ENCODE measurements at regions not wholly inside any gene's neighbourhood (a gene's known extent, or its start where the extent isn't known, plus 50 kb on each side); places are given as distances from the start of the nearest gene placed in this dataset.
"Not testable (repeated sequence)": the region's sequence is repeated elsewhere in the genome, so short reads cannot be mapped to it uniquely, and the experiment has no call there.

- DNase-seq (ENCODE audit: low spot score): no peak
These were observed 116.9 kb upstream of the FANCL start for GRCh38 chr2:58358026-58358425.

- no peak for DNase-seq (ENCODE audit: low spot score)
These were observed 116.4 kb upstream of the FANCL start for GRCh38 chr2:58357521-58357920.

- no peak for DNase-seq (ENCODE audit: low spot score)
These were observed 113.1 kb upstream of the FANCL start for GRCh38 chr2:58354230-58354629.

GRCh38 chr2:58350484-58350883 lies 109.4 kb upstream of the FANCL start:
- DNase-seq (ENCODE audit: low spot score): no peak

- DNase-seq (ENCODE audit: low spot score): no peak
These were observed 106.7 kb upstream of the FANCL start for GRCh38 chr2:58347810-58348209.

GRCh38 chr2:58341047-58341446 lies 99.9 kb upstream of the FANCL start:
- DNase-seq (ENCODE audit: low spot score): no peak

- DNase-seq (ENCODE audit: low spot score): no peak
These were observed 98.6 kb upstream of the FANCL start for GRCh38 chr2:58339548-58340243.

GRCh38 chr2:58336416-58336815 lies 95.3 kb upstream of the FANCL start:
- DNase-seq (ENCODE audit: low spot score): no peak

GRCh38 chr2:58334414-58334813 lies 93.3 kb upstream of the FANCL start:
- no peak for DNase-seq (ENCODE audit: low spot score)

- not testable (repeated sequence) for DNase-seq (ENCODE audit: low spot score)
These were observed 84.3 kb upstream of the FANCL start for GRCh38 chr2:58325296-58325895.

- DNase-seq (ENCODE audit: low spot score): no peak
These were observed 78.4 kb upstream of the FANCL start for GRCh38 chr2:58319481-58319880.

GRCh38 chr2:58318949-58319348 lies 77.8 kb upstream of the FANCL start:
- not testable (repeated sequence) for DNase-seq (ENCODE audit: low spot score)

GRCh38 chr2:58313926-58314325 lies 72.8 kb upstream of the FANCL start:
- DNase-seq (ENCODE audit: low spot score): no peak

- DNase-seq (ENCODE audit: low spot score): no peak
These were observed 67.3 kb upstream of the FANCL start for GRCh38 chr2:58308435-58308834.

GRCh38 chr2:58304843-58305242 lies 63.7 kb upstream of the FANCL start:
- no peak for DNase-seq (ENCODE audit: low spot score)

- no peak for DNase-seq (ENCODE audit: low spot score)
These were observed 58.0 kb upstream of the FANCL start for GRCh38 chr2:58299123-58299522.

- DNase-seq (ENCODE audit: low spot score): no peak
These were observed 51.9 kb upstream of the FANCL start for GRCh38 chr2:58293056-58293455.

GRCh38 chr2:58291726-58292438 lies 50.8 kb upstream of the FANCL start:
- DNase-seq (ENCODE audit: low spot score): no peak

Data from RKO (cell line).